ENCODE measurements at regions not wholly inside any gene's neighbourhood (a gene's known extent, or its start where the extent isn't known, plus 50 kb on each side); places are given as distances from the start of the nearest gene placed in this dataset.
"Not testable (repeated sequence)": the region's sequence is repeated elsewhere in the genome, so short reads cannot be mapped to it uniquely, and the experiment has no call there.

DNA sequence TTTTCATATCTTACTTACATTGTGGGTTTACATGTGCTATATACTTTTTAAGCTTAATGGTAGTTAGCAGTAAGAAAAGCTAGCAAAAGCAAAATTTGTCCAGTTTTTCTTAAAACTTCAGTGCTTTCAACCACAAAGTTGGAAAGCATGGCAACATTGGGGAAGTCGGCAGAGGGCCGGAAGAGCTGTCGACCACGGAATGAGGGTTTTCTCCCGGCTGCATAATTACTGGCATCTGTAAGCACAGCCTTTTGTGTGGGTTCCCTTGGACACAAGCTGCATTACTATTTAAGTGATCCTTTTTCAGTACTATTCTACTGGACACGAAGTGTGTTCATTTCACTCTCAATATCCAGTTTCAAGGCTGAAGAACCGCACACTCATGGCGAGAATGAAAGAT lies 560.4 kb downstream of the ANKRD50 start:
- Histone ChIP-seq H3K36me3 (ENCODE audit: control insufficient read depth in 3 of 3, insufficient read depth in 2 of 3, low read depth in 1 of 3, low read length in 3 of 3) (no peaks in the 10 kb centered on the region), H3K9me3 (ENCODE audit: control insufficient read depth in 2 of 2, insufficient read depth in 1 of 2, low read depth in 1 of 2, low read length in 1 of 2) (no peaks in the 10 kb centered on the region), H3K4me1 (ENCODE audit: control insufficient read depth in 3 of 3, insufficient read depth in 2 of 3, low read depth in 1 of 3, low read length in 2 of 3) (no peaks in the 10 kb centered on the region), H3K27ac (ENCODE audit: low read depth in 1 of 3, low read length in 2 of 3) (no peak overlapping the region), H3K27me3 (ENCODE audit: control insufficient read depth in 3 of 3, insufficient read depth in 3 of 3, low read length in 3 of 3) (no peaks in the 10 kb centered on the region), H3K4me3 (ENCODE audit: low read depth in 1 of 3, low read length in 3 of 3) (no peak overlapping the region)
- WGBS, 3 donors: 74 to 81% (median 80%) methylated on average over 8 of the region's 8 CpGs
- FAIRE-seq (no peak), DNase-seq (no peak)

DNA sequence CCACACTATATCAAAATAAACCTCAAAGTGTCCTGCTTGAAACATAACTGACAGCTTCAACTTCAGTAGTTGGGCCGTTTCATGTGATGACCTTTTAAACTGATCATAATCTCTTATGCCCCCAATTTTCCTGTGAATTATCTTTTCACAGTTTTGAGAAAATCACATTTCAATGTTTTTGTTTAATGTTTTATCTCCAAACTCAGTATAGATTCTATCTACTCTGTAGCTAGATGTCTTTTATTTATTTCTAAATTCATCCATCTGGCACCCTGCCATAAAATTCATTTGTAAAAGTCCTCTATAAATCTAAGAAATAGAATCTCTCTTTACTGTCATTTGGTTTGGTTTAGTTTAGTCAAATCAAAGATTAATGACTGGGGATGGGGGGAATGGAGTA lies 557.3 kb downstream of the ANKRD50 start:
- Histone ChIP-seq H3K4me1 (ENCODE audit: control insufficient read depth in 3 of 3, insufficient read depth in 2 of 3, low read depth in 1 of 3, low read length in 2 of 3) (no peaks in the 10 kb centered on the region), H3K9me3 (ENCODE audit: control insufficient read depth in 2 of 2, insufficient read depth in 1 of 2, low read depth in 1 of 2, low read length in 1 of 2) (no peaks in the 10 kb centered on the region), H3K36me3 (ENCODE audit: control insufficient read depth in 3 of 3, insufficient read depth in 2 of 3, low read depth in 1 of 3, low read length in 3 of 3) (no peaks in the 10 kb centered on the region), H3K27me3 (ENCODE audit: control insufficient read depth in 3 of 3, insufficient read depth in 3 of 3, low read length in 3 of 3) (no peaks in the 10 kb centered on the region), H3K27ac (ENCODE audit: low read depth in 1 of 3, low read length in 2 of 3) (no peak overlapping the region), H3K4me3 (ENCODE audit: low read depth in 1 of 3, low read length in 3 of 3) (no peak overlapping the region)
- no peak for FAIRE-seq
- no peak for DNase-seq
- 32 to 63% (median 39%) methylated on average over 1 of the region's 1 CpG for WGBS, 3 donors

DNA sequence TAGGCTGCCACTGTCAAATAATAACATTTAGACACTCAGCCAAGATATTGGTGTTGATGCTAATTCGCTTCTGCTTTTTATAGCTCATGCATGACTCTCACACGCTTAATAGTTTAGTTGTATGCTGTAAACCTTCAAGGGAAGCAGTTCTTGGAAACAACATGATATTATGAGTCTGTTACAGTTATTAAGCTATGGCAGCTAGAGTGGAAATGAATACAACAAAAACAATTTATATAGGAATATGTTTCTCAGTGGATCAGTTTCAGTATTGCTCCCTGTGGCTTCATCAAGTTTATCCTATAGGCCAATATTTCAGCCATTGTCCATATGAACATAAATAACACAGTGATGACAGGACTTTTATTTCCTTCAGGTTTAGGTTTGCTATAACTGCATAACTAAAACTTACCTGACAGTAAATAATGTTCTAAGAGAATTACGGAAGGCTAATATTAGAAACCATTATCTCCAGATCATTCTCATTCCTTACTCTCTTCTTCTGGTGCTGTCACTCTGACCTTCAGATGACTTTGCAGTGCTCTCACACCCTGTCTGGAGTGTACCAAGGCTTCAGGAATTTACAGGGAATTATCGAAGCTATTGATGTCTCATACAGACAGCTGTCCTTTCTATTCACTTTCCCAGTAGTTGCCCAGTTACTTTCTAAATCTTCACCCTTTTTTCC lies 555.0 kb downstream of the ANKRD50 start:
- H3K4me1 ChIP-seq (ENCODE audit: control insufficient read depth in 3 of 3, insufficient read depth in 2 of 3, low read depth in 1 of 3, low read length in 2 of 3): no peaks in the 10 kb centered on the region
- no peak for FAIRE-seq
- no peaks in the 10 kb centered on the region for H3K36me3 ChIP-seq (ENCODE audit: control insufficient read depth in 3 of 3, insufficient read depth in 2 of 3, low read depth in 1 of 3, low read length in 3 of 3)
- 58 to 76% (median 72%) methylated on average over 4 of the region's 4 CpGs for WGBS, 3 donors
- no peak for DNase-seq
- no peak overlapping the region for H3K4me3 ChIP-seq (ENCODE audit: low read depth in 1 of 3, low read length in 3 of 3)
- no peaks in the 10 kb centered on the region for H3K9me3 ChIP-seq (ENCODE audit: control insufficient read depth in 2 of 2, insufficient read depth in 1 of 2, low read depth in 1 of 2, low read length in 1 of 2)
- no peaks in the 10 kb centered on the region for H3K27me3 ChIP-seq (ENCODE audit: control insufficient read depth in 3 of 3, insufficient read depth in 3 of 3, low read length in 3 of 3)
- no peak overlapping the region for H3K27ac ChIP-seq (ENCODE audit: low read depth in 1 of 3, low read length in 2 of 3)

DNA sequence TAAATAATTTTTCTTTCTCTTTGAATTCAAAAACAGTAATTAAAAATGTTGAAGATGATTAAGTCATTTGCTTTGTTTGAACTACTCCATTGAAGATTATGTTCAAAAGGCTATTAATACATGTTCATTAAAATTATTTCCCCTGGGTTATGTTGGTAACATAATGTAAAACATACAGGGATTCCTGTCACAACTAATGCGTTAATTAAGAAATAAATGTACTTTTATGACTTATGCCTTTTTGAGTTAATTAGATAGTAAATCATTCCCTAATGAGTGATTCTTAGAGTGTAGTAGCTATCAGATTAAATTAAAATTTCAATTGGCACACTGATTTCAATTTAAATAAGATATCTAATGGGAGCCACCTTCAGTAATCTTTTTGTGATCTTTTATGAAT lies 549.1 kb downstream of the ANKRD50 start:
- no peak overlapping the region for H3K27ac ChIP-seq (ENCODE audit: low read depth in 1 of 3, low read length in 2 of 3)
- H3K4me3 ChIP-seq (ENCODE audit: low read depth in 1 of 3, low read length in 3 of 3): no peak overlapping the region
- H3K4me1 ChIP-seq (ENCODE audit: control insufficient read depth in 3 of 3, insufficient read depth in 2 of 3, low read depth in 1 of 3, low read length in 2 of 3): no peaks in the 10 kb centered on the region
- H3K9me3 ChIP-seq (ENCODE audit: control insufficient read depth in 2 of 2, insufficient read depth in 1 of 2, low read depth in 1 of 2, low read length in 1 of 2): peaks cover 0 to 2% of the 10 kb centered on the region in 2 donors
- no peaks in the 10 kb centered on the region for H3K36me3 ChIP-seq (ENCODE audit: control insufficient read depth in 3 of 3, insufficient read depth in 2 of 3, low read depth in 1 of 3, low read length in 3 of 3)
- no peaks in the 10 kb centered on the region for H3K27me3 ChIP-seq (ENCODE audit: control insufficient read depth in 3 of 3, insufficient read depth in 3 of 3, low read length in 3 of 3)
- WGBS, 3 donors: 81 to 98% (median 91%) methylated on average over 1 of the region's 1 CpG
- DNase-seq (no peak), FAIRE-seq (no peak)

DNA sequence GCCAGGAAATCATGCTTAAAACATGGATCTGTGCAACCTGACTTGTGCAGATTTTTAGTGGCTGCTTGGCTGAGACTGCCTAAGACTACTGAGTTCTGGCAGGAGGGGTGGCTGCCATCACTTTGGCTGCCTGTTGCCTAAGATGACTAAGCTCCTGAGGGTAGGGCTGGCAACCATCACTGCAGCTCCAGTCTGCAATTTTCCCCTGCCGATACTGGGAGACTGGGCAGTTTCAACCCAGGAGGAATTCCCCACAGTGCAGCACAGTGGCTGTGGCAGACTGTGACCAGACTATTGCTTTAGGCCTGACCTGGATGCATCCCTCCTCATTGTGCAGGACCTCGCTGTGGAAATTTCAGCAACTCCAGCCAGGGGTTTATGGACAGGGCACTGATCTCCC lies 544.9 kb downstream of the ANKRD50 start:
- Histone ChIP-seq H3K4me1 (ENCODE audit: control insufficient read depth in 3 of 3, insufficient read depth in 2 of 3, low read depth in 1 of 3, low read length in 2 of 3) (no peaks in the 10 kb centered on the region), H3K27ac (ENCODE audit: low read depth in 1 of 3, low read length in 2 of 3) (no peak overlapping the region), H3K9me3 (ENCODE audit: control insufficient read depth in 2 of 2, insufficient read depth in 1 of 2, low read depth in 1 of 2, low read length in 1 of 2) (peaks cover 0 to 2% of the 10 kb centered on the region in 2 donors), H3K36me3 (ENCODE audit: control insufficient read depth in 3 of 3, insufficient read depth in 2 of 3, low read depth in 1 of 3, low read length in 3 of 3) (no peaks in the 10 kb centered on the region), H3K27me3 (ENCODE audit: control insufficient read depth in 3 of 3, insufficient read depth in 3 of 3, low read length in 3 of 3) (no peaks in the 10 kb centered on the region), H3K4me3 (ENCODE audit: low read depth in 1 of 3, low read length in 3 of 3) (no peak overlapping the region)
- FAIRE-seq (no peak), DNase-seq (no peak)
- WGBS, 3 donors: 89 to 95% (median 92%) methylated on average over 2 of the region's 2 CpGs

DNA sequence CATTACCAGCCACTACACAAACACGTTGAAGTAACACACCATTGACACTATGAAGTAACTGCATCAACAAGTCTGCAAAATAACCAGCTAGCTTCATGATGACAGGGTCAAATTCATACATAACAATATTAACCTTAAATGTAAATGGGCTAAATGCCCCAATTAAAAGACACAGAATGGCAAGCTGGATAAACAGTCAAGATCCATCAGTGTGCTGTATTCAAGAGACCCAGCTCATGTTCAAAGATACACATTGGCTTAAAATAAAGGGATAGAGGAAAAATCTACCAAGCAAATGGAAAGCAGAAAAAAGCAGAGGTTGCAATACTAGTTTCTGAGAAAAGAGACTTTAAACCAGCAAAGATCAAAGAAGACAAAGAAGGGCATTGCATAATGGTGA lies 543.0 kb downstream of the ANKRD50 start:
- not testable (repeated sequence) for H3K4me3 ChIP-seq (ENCODE audit: low read depth in 1 of 3, low read length in 3 of 3); H3K36me3 ChIP-seq (ENCODE audit: control insufficient read depth in 3 of 3, insufficient read depth in 2 of 3, low read depth in 1 of 3, low read length in 3 of 3); H3K27ac ChIP-seq (ENCODE audit: low read depth in 1 of 3, low read length in 2 of 3); DNase-seq; FAIRE-seq; H3K4me1 ChIP-seq (ENCODE audit: control insufficient read depth in 3 of 3, insufficient read depth in 2 of 3, low read depth in 1 of 3, low read length in 2 of 3); H3K27me3 ChIP-seq (ENCODE audit: control insufficient read depth in 3 of 3, insufficient read depth in 3 of 3, low read length in 3 of 3); H3K9me3 ChIP-seq (ENCODE audit: control insufficient read depth in 2 of 2, insufficient read depth in 1 of 2, low read depth in 1 of 2, low read length in 1 of 2)
- 45 to 60% (median 50%) methylated on average over 1 of the region's 1 CpG for WGBS, 3 donors

DNA sequence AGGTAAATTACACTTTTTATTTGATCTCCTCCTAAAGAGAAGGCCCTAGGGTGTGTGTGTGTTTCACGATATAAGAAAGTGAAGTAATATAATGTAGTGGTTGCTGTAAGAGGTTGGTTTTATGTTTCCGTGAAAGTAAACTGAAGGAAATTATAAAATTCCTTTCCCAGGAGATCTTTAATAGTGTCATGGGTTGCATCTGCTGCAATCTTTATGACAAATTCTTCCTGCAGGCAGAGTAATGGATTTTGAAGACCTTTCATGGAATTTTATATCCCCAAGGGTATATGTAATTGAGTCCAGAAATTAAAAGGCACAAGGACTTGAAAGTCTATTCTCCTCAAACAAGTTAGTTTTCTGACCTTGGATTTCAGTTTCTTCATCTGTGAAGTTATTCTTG lies 538.6 kb downstream of the ANKRD50 start:
- H3K9me3 ChIP-seq (ENCODE audit: control insufficient read depth in 2 of 2, insufficient read depth in 1 of 2, low read depth in 1 of 2, low read length in 1 of 2): no peaks in the 10 kb centered on the region
- H3K27ac ChIP-seq (ENCODE audit: low read depth in 1 of 3, low read length in 2 of 3): no peak overlapping the region
- WGBS, 3 donors: 75 to 88% (median 85%) methylated on average over 2 of the region's 2 CpGs
- H3K4me3 ChIP-seq (ENCODE audit: low read depth in 1 of 3, low read length in 3 of 3): no peak overlapping the region
- H3K4me1 ChIP-seq (ENCODE audit: control insufficient read depth in 3 of 3, insufficient read depth in 2 of 3, low read depth in 1 of 3, low read length in 2 of 3): no peaks in the 10 kb centered on the region
- FAIRE-seq (no peak), DNase-seq (no peak)
- H3K36me3 ChIP-seq (ENCODE audit: control insufficient read depth in 3 of 3, insufficient read depth in 2 of 3, low read depth in 1 of 3, low read length in 3 of 3): no peaks in the 10 kb centered on the region
- no peaks in the 10 kb centered on the region for H3K27me3 ChIP-seq (ENCODE audit: control insufficient read depth in 3 of 3, insufficient read depth in 3 of 3, low read length in 3 of 3)

DNA sequence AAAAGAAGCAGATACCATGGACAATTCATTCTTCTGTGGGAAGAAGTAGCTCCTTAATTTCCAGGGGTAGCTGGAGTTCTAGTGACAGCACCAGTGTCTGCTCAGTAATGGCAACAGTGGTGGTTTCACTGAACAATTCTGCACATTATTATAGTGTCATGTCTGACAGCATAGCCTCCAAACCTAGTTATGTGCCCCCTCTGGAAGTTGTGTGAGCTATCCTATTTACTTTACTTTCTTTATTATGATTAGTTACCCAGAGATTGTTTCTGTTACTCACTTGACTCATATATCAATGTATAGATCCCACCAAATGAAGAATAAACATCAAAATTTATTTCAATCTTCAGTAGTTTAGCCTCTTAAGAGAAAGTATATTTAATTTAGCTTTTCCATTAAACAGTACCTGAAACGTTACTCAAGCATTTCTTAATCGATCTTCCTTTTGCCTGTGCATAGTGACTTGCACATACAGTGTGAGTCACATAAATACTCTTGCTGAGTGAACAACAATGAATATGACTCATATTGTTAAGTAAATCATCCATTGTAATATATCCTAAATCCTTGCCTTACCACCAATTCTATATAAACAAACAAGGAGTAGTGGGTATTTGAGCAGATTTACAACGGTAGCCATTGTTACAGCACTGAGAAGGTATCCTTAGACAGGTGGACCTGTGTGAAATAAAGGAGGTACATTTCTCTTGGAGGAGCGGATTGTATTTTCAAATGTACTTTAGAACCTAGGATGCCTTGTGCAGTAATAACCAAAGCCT lies 534.7 kb downstream of the ANKRD50 start:
- WGBS, 3 donors: 80 to 82% (median 81%) methylated on average over 4 of the region's 4 CpGs
- Histone ChIP-seq H3K27me3 (ENCODE audit: control insufficient read depth in 3 of 3, insufficient read depth in 3 of 3, low read length in 3 of 3) (no peaks in the 10 kb centered on the region), H3K9me3 (ENCODE audit: control insufficient read depth in 2 of 2, insufficient read depth in 1 of 2, low read depth in 1 of 2, low read length in 1 of 2) (no peaks in the 10 kb centered on the region), H3K36me3 (ENCODE audit: control insufficient read depth in 3 of 3, insufficient read depth in 2 of 3, low read depth in 1 of 3, low read length in 3 of 3) (no peaks in the 10 kb centered on the region), H3K4me1 (ENCODE audit: control insufficient read depth in 3 of 3, insufficient read depth in 2 of 3, low read depth in 1 of 3, low read length in 2 of 3) (no peaks in the 10 kb centered on the region), H3K27ac (ENCODE audit: low read depth in 1 of 3, low read length in 2 of 3) (no peak overlapping the region), H3K4me3 (ENCODE audit: low read depth in 1 of 3, low read length in 3 of 3) (no peak overlapping the region)
- DNase-seq: no peak
- FAIRE-seq: no peak

Measured in small intestine (tissue), 7 donors.